ENCODE measurements at regions not wholly inside any gene's neighbourhood (a gene's known extent, or its start where the extent isn't known, plus 50 kb on each side); places are given as distances from the start of the nearest gene placed in this dataset.

DNA sequence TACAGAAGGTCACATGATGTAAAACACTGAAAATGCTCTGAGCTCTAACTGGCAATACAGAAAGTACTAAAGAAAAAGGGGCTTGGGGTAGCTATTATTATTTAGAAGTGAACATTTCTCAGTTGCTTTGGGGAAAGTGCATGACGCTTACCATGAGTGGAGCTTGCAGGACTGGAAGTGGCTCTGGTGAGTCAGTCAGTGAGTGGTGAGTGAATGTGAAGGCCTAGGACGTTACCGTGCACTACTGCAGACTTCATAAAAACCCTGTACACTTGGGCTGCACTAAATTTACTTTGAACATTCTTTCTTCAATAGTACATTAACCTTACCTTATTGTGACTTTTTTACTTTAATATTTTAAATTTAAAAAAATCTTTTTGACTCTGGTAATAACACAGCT, 89.3 kb upstream of the ENPP6 start:
- TF ChIP-seq, protein P1, sequence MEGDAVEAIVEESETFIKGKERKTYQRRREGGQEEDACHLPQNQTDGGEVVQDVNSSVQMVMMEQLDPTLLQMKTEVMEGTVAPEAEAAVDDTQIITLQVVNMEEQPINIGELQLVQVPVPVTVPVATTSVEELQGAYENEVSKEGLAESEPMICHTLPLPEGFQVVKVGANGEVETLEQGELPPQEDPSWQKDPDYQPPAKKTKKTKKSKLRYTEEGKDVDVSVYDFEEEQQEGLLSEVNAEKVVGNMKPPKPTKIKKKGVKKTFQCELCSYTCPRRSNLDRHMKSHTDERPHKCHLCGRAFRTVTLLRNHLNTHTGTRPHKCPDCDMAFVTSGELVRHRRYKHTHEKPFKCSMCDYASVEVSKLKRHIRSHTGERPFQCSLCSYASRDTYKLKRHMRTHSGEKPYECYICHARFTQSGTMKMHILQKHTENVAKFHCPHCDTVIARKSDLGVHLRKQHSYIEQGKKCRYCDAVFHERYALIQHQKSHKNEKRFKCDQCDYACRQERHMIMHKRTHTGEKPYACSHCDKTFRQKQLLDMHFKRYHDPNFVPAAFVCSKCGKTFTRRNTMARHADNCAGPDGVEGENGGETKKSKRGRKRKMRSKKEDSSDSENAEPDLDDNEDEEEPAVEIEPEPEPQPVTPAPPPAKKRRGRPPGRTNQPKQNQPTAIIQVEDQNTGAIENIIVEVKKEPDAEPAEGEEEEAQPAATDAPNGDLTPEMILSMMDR (IDR thresholded peaks at IDR 0.05; ENCODE audit: insufficient read depth, low read length, poor library complexity, severe bottlenecking), result no peak
- TF ChIP-seq EZH2phosphoT487 (conservative IDR thresholded peaks at IDR 0.05; ENCODE audit: low read length), result no peak

Data from SU-DHL-6 (cell line).